GM18858 (cell line): ENCODE measurements at regions not wholly inside any gene's neighbourhood (a gene's known extent, or its start where the extent isn't known, plus 50 kb on each side); places are given as distances from the start of the nearest gene placed in this dataset.
"Not testable (repeated sequence)": the region's sequence is repeated elsewhere in the genome, so short reads cannot be mapped to it uniquely, and the experiment has no call there.

Experiments used
- ATAC-seq: cut with Tn5 transposase; IDR thresholded peaks from one replicate; pipeline ENCODE4 v1.9.1; 2021; ENCODE audit not compliant: unreplicated experiment

GRCh38 chr14:26655128-26655527 is 57.3 kb upstream of the NOVA1 start:
- ATAC-seq: no peak

GRCh38 chr14:26663506-26663905 is 65.7 kb upstream of the NOVA1 start:
- no peak for ATAC-seq

- not testable (repeated sequence) for ATAC-seq
Observed at GRCh38 chr14:26678732-26679420, 81.0 kb upstream of the NOVA1 start.

GRCh38 chr14:26685401-26685800 is 87.6 kb upstream of the NOVA1 start:
- ATAC-seq: no peak

- no peak for ATAC-seq
Observed at GRCh38 chr14:26687301-26687837, 89.5 kb upstream of the NOVA1 start.

GRCh38 chr14:26694521-26694920 is 96.7 kb upstream of the NOVA1 start:
- ATAC-seq: no peak

GRCh38 chr14:26702721-26703230 is 104.9 kb upstream of the NOVA1 start:
- ATAC-seq: no peak

GRCh38 chr14:26703686-26704366 is 106.0 kb upstream of the NOVA1 start:
- no peak for ATAC-seq

GRCh38 chr14:26707234-26707633 is 109.4 kb upstream of the NOVA1 start:
- no peak for ATAC-seq

GRCh38 chr14:26709019-26709418 is 111.2 kb upstream of the NOVA1 start:
- no peak for ATAC-seq

GRCh38 chr14:26719514-26719913 is 121.7 kb upstream of the NOVA1 start:
- no peak for ATAC-seq

GRCh38 chr14:26722258-26722657 is 124.4 kb upstream of the NOVA1 start:
- no peak for ATAC-seq

- no peak for ATAC-seq
Observed at GRCh38 chr14:26729851-26730250, 132.0 kb upstream of the NOVA1 start.

GRCh38 chr14:26730929-26731618 is 133.2 kb upstream of the NOVA1 start:
- ATAC-seq: no peak

GRCh38 chr14:26735811-26736210 is 138.0 kb upstream of the NOVA1 start:
- no peak for ATAC-seq

GRCh38 chr14:26738571-26738970 is 140.7 kb upstream of the NOVA1 start:
- ATAC-seq: no peak

GRCh38 chr14:26741711-26742212 is 143.9 kb upstream of the NOVA1 start:
- ATAC-seq: no peak

GRCh38 chr14:26743284-26743683 is 145.5 kb upstream of the NOVA1 start:
- no peak for ATAC-seq

GRCh38 chr14:26744903-26745302 is 147.1 kb upstream of the NOVA1 start:
- no peak for ATAC-seq

GRCh38 chr14:26761532-26761931 is 163.7 kb upstream of the NOVA1 start:
- ATAC-seq: no peak

GRCh38 chr14:26765301-26765700 is 167.5 kb upstream of the NOVA1 start:
- ATAC-seq: no peak
